ENCODE measurements at regions not wholly inside any gene's neighbourhood (a gene's known extent, or its start where the extent isn't known, plus 50 kb on each side); places are given as distances from the start of the nearest gene placed in this dataset.
"Not testable (repeated sequence)": the region's sequence is repeated elsewhere in the genome, so short reads cannot be mapped to it uniquely, and the experiment has no call there.

GRCh38 chr5:89308606-89309040, 425.6 kb upstream of the MEF2C start:
- DNase-seq (ENCODE audit: low read depth in 2 of 2), result no peak

GRCh38 chr5:89307972-89308371, 425.0 kb upstream of the MEF2C start:
- DNase-seq (ENCODE audit: low read depth in 2 of 2), result no peak

- DNase-seq (ENCODE audit: low read depth in 2 of 2), result not testable (repeated sequence)
These were observed 424.2 kb upstream of the MEF2C start for GRCh38 chr5:89307141-89307540.

- no peak for DNase-seq (ENCODE audit: low read depth in 2 of 2)
These were observed 420.1 kb upstream of the MEF2C start for GRCh38 chr5:89303033-89303480.

- no peak for DNase-seq (ENCODE audit: low read depth in 2 of 2)
These were observed 419.3 kb upstream of the MEF2C start for GRCh38 chr5:89302102-89302891.

- DNase-seq (ENCODE audit: low read depth in 2 of 2), result no peak
These were observed 418.5 kb upstream of the MEF2C start for GRCh38 chr5:89301321-89302025.

- no peak for DNase-seq (ENCODE audit: low read depth in 2 of 2)
These were observed 417.5 kb upstream of the MEF2C start for GRCh38 chr5:89300426-89300970.

- DNase-seq (ENCODE audit: low read depth in 2 of 2), result no peak
These were observed 417.0 kb upstream of the MEF2C start for GRCh38 chr5:89299998-89300397.

- no peak for DNase-seq (ENCODE audit: low read depth in 2 of 2)
These were observed 414.1 kb upstream of the MEF2C start for GRCh38 chr5:89297066-89297465.

GRCh38 chr5:89293810-89294209, 410.8 kb upstream of the MEF2C start:
- DNase-seq (ENCODE audit: low read depth in 2 of 2), result no peak

GRCh38 chr5:89292487-89292886, 409.5 kb upstream of the MEF2C start:
- DNase-seq (ENCODE audit: low read depth in 2 of 2), result no peak

GRCh38 chr5:89289604-89290003, 406.6 kb upstream of the MEF2C start:
- no peak for DNase-seq (ENCODE audit: low read depth in 2 of 2)

GRCh38 chr5:89287964-89288363, 405.0 kb upstream of the MEF2C start:
- DNase-seq (ENCODE audit: low read depth in 2 of 2), result no peak

- no peak for DNase-seq (ENCODE audit: low read depth in 2 of 2)
These were observed 403.3 kb upstream of the MEF2C start for GRCh38 chr5:89286320-89286719.

- DNase-seq (ENCODE audit: low read depth in 2 of 2), result no peak
These were observed 400.9 kb upstream of the MEF2C start for GRCh38 chr5:89283728-89284493.

- DNase-seq (ENCODE audit: low read depth in 2 of 2), result peak in 1 of 2 donors; percentile 17
These were observed 399.8 kb upstream of the MEF2C start for GRCh38 chr5:89282554-89283510.

GRCh38 chr5:89281766-89282553, 399.0 kb upstream of the MEF2C start:
- DNase-seq (ENCODE audit: low read depth in 2 of 2), result no peak

GRCh38 chr5:89281211-89281610, 398.2 kb upstream of the MEF2C start:
- no peak for DNase-seq (ENCODE audit: low read depth in 2 of 2)

- DNase-seq (ENCODE audit: low read depth in 2 of 2), result no peak
These were observed 397.4 kb upstream of the MEF2C start for GRCh38 chr5:89280103-89281037.

All from lung microvascular endothelial cell (primary cell).